GM21786 (cell line): ENCODE measurements at regions not wholly inside any gene's neighbourhood (a gene's known extent, or its start where the extent isn't known, plus 50 kb on each side); places are given as distances from the start of the nearest gene placed in this dataset.

Experiments
- ATAC-seq: cut with Tn5 transposase; IDR thresholded peaks from one replicate; pipeline ENCODE4 v1.9.1; 2021; ENCODE audit not compliant: unreplicated experiment

DNA sequence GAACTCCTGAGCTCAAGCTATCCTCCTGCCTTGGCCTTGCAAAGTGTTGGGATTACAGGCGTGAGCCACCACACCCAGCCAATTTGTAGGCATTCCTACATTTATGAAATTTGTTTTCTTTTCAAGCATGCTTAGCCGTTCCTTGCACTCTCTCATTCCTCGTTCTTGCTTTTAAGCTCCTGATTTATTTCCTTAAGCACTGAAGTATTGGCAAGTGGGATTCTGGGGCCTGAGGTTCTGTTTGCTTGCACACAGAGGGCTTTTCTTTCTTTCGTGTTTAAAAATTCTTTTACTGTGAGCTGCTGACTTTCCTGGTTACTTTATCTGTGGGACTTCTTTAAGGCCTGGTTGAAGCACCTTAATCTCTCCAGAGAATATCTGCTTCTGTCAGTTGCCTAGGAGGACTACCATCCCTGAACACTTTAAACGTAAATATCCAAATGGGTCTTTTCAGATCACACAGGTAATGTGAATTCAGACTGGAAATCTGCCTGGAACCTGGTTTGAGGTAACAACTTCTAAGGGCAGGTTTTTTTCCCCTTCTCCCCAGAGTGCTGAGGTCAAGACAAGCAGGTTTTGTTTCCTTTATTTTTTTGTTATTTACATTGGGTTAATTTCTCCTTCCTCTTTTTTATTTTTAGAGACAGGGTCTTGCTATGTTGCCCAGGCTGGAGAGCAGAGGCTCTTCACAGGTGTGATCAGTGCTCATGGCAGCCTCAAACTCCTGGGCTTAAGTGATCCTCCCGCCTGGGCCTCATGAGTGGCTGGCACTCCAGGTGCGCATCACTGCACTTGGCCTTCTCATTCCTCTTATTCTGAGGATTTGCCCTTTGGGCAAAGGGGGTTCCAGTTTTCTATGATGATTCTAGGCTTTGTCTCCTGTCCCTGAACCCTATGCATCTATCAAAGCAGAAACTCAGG, 102.9 kb downstream of the PFKFB3 start:
- no peak for ATAC-seq

DNA sequence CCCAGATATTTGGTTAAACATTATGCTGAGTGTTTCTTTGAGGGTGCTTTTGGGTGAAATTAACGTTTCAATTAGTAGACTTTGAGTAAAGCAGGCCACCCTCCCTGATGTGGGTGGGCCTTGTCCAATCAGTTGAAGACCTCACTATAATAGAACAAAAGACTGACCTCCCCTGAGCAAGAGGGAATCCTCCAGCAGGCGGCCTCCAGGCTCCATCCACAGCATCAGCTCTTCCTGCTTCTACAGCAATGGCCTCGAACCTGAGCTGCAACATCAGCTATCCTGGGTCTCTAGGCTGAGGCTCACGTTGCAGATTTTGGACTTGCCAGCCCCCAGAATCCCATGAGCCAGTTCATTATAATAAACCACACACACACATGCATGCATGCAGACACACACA, 104.2 kb downstream of the PFKFB3 start:
- no peak for ATAC-seq

DNA sequence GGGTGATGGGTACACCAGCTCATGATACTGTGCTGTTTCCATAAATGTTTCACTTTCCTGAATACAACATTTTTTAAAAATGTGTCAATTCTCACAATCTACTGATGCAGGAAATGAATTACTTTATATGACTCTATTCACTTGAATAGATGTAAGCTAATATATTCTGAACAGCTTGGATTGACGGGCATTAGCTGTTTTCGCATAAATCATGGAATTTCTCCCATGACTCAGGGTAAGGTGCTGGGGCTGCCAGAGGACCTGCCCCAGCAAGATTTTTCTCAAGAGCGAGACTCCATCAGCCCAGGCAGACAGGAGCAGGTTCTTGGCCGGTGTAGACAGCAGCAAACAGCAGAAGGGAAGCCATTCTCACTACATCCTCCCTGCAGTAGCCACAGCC, 107.1 kb downstream of the PFKFB3 start:
- ATAC-seq: no peak

GRCh38 chr10:6310977-6311376, 108.2 kb downstream of the PFKFB3 start:
- no peak for ATAC-seq

DNA sequence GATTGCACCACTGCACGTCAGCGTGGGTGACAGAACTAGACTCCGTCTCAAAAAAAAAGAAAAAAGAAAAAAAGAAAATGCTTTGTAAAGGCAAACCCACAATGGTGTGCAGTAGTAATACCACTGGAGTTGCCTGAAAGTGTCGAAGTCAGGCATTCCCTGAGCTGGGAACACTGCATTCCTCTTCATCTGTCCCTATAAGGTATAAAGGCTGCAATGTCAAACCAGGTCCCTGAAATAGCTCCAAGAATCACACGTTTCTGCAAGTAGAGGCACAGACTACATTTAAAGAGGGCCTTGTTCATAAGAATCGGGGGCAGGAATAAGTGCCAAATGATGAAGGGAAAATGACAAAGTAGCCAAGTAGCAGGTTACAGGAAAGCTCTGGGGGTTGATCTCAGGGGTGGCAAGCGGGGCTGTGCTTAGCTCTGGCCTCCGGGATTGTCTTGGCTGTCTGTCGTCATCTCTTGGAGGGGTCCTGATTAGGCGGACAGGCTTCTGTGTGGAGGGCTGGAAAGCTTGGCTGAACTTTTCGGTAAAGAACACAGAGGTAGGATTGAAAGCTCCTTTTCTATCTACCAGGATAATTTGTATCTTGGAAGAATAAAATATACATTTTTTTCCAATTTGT, 109.1 kb downstream of the PFKFB3 start:
- no peak for ATAC-seq

DNA sequence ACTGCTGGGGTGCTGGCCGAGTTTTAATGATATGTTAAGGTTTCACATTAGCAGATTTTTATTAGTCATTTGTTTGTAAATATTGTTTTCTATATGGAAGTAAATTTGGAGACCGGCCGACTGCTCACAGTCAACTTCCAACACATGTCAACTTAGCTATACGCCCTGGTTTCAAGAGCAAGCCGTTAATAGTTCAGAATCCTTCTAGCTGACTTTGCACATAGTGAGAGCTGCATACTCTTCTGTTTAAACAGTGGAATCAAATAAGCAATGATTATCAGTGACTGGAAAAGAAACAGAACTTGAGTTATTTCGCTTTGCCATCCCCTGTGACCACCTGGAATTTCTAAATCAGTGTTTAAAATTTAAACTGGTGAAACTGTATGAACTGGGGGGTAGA, 109.9 kb downstream of the PFKFB3 start:
- ATAC-seq: no peak

DNA sequence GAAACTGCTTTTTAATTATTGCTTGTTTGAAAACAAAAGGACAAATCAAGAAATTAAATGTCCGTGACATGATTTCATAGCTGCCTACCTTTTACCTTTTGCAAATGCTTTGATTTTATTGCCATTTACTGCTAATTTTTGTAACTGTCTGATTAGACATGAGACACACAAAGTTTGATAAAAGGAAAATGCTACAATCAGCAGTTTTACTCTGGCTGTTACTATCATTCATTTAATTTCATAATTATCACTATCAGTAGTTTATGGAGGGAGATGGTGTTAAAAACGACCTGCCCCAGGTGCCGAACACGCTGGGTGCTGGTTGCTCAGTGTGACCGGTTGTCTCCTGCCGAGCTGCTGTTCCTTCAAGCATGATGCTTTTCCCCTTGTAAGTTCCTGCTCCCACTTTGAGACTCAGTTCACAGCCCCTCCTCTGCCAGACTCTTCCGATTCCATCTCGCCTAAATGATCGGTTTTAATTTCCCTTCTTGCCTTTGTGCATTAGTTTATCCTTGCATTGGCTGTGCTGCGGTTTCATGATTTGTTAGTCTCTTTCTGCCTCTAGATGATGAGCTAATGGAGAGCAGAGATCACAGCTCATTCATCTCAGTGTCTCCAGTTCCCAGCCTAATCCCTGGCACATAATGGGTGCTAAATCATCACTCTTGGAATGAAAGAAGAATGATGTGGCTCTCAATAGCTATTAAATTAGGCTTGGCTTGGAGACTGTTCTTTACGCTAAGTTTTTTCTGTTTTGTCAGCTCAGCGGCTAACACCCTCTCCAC, 110.6 kb downstream of the PFKFB3 start:
- no peak for ATAC-seq

DNA sequence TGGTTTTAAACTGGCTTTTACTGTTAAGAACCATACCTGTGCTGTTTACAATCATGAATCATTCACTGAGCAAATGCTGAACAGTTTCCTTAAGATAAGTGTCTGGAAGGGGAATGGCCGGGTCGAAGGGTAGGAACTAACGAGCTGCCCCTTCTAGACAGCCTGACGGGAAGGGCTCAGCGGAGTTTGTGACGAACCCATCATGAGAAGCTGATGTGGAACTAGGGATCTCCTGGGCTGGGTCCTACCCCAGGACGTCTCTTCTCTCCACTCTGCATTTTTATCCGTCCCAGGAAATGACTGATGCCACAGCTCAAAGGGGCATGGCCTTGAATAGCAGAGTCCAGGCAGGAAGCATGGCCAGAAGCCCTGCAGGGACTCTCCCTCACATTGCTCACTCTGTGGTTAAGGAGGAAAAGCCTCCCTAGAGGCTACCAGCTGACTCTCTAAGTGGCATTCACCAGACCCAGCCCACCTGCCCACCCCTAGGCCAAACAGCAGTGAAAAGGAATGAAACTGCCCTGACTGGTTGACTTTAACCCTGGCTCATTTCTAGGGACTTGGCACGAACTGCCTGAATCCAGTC, 112.0 kb downstream of the PFKFB3 start:
- ATAC-seq: no peak

GRCh38 chr10:6319119-6319518, 116.4 kb downstream of the PFKFB3 start:
- no peak for ATAC-seq

DNA sequence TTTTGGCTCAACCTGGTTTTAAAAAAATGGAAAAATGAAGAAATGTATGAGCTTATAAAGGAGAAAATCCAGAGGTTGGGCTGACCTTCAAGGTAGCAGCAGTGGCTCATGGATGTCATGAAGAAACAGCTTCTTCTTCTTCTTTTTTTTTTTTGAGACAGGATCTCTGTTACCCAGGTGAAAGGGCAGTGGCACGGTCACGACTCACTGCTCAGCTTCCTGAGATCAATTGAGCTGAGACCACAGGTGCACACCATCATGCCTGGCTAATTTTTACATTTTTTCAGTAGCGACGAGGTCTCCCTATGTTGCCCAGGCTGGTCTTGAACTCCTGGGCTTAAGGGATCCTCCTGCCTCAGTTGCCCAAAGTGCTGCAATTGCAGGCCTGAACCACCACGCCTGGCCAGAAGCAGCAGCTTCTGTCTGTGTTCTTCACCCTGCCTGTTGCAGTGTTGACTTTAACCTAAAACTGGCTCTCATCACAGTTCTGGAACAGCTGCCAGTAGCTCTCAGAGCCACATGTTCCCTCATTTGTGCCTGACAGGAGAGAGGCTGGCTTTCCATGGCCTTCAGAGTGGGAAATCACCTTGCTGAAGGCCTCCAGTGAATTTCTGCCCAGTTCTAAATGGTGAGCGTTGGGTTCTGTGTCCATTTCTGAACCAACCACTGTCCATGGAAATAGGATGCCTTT, 117.7 kb downstream of the PFKFB3 start:
- peak; percentile 95 for ATAC-seq

DNA sequence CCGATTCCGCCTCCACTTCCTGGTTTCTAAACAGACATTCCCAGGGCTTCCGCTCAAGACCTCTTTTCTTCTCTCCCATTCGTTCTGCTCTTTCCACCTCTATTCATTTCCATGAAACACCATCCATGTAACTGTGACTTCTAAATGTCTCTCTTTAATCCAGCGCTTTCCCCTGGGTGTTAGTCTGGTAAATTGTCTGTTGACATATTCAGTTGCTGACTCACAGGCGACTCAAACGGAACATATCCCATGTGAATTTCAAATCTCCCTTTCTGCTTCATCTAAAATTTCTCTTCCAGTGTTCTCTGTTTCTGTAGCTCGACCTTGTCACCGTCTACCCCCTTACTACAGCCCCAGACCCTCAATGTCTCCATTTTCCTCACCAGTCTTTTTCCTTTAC, 119.1 kb downstream of the PFKFB3 start:
- ATAC-seq: no peak

- ATAC-seq: no peak
These were observed 120.1 kb downstream of the PFKFB3 start for GRCh38 chr10:6322805-6323204.

DNA sequence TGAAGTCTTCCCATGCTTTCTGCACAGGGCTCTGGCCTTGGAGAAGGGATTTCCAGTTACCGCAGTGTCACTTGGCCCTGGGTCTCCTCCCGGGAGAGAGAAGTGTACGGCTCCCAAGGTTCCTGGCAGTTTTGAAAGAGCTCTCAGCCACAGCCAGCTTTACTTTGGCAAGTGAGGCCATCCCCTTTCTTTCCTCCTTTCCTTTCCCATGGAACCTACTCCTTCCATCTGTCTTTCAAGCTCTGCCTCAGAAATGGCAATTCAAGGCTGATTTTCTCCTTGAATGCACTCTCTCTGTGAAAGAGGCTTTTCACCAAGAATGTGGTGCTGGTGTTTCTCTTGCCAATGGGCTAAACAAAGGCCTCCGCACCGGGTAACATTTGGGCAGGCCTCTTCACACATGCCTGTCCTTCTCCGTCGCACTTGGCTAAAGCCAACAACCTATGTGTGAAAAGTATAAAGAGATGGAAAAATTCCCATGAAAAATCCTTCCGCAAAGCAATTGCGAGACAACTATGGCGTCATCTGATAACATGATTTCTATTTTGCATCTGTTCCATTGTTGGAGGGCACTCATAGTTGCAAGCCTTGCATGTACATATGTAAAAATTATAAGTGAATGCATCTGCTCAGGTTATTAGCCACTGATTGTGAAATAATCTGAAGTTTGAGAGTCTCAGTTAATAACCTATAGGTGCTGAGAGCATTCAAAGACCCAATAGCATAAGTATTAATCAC, 125.4 kb downstream of the PFKFB3 start:
- ATAC-seq: no peak

- no peak for ATAC-seq
These were observed 126.1 kb downstream of the PFKFB3 start for GRCh38 chr10:6328699-6329423.

- no peak for ATAC-seq
These were observed 130.4 kb downstream of the PFKFB3 start for GRCh38 chr10:6333086-6333485.

GRCh38 chr10:6333973-6334372, 131.2 kb downstream of the PFKFB3 start:
- ATAC-seq: no peak

DNA sequence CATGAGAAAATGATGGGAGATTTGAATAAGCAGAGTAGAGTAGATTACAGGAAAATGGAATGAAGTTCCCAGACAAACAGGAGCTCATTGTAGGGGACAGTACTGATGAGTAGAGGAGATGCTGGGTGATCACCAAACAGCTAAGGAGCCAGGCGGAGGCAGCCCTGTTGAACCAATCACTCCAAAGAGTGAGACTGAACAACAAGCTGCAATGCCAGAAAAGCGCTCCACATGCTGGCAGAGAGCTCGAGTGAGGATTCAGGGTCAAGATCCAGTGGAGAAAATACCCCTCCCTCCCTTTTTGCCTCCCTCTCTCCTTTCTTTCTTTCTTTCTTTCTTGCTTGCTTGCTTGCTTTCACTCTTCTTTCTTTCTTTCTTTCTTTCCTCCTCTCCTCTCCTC, 133.3 kb downstream of the PFKFB3 start:
- no peak for ATAC-seq

DNA sequence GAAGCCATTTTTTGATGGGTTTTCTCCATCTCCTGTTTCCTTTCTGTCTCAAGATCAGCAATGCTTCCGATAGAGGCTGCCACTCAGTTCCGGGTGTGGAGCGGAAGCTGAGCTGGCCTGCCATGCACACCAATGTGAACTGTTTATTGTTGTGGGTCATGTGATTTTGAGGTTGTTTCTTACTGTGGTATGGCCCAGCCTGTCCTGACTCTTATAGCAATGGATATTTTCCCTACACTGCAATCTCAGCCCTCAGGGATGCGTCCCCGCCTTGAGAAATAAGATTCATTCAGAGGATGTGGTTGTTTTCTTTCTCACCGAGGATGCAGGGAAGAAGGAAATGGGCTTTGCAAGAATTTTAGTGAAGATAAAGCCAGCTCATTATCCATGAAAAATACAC, 134.7 kb downstream of the PFKFB3 start:
- no peak for ATAC-seq

GRCh38 chr10:6338361-6338760, 135.6 kb downstream of the PFKFB3 start:
- ATAC-seq: no peak
